ENCODE measurements at regions not wholly inside any gene's neighbourhood (a gene's known extent, or its start where the extent isn't known, plus 50 kb on each side); places are given as distances from the start of the nearest gene placed in this dataset.

DNA sequence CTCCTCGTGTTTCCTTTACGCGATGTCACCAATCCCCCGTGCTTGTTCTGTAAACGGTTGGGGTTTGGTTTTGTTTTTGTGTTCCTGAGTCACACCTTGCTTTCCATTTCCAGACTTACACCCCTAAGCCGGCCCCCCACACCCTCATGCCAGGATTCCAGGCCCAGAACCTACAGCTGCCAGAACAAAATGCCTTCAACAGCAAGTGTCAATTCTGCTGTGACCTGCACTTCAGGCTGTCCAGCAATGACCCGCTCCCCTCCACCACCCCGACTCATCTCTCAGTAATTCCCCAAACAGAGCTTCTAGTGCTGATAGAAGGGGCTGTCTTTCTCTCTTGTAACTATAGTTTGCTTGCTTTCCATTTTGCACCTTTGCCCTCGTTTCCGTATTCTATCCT lies 722.1 kb upstream of the CELF2 start:
- H4K20me1 ChIP-seq (ENCODE audit: insufficient read depth): no peaks in the 10 kb centered on the region
- no TSS peak for BruUV-seq (replicated peaks)

More for the DNA sequence above, 722.1 kb upstream of the CELF2 start:
- ATAC-seq: no peak
- H3K27me3 ChIP-seq (ENCODE audit: insufficient read depth, low read length): no peaks in the 10 kb centered on the region
- H3K9me2 ChIP-seq (ENCODE audit: insufficient read depth): no peaks in the 10 kb centered on the region
- H3K79me2 ChIP-seq (ENCODE audit: insufficient read depth, low read length): no peaks in the 10 kb centered on the region
- ChIA-PET CTCF (no interaction called here), RAD21 (ENCODE audit: low non-redundant PET in 1 of 2, low total read pairs in 2 of 2, uncharacterized antibody in 2 of 2, unreplicated experiment in 2 of 2) (no interaction called here), POLR2A (no interaction called here)
- no peak overlapping the region for H3K27ac ChIP-seq (ENCODE audit: low read depth, low read length)
- no peak overlapping the region for H2AFZ ChIP-seq (ENCODE audit: low read depth, low read length, poor library complexity, severe bottlenecking)
- TF ChIP-seq RAD21 (IDR thresholded peaks at IDR 0.05; ENCODE audit: low read depth) (no peak), EZH2 (IDR thresholded peaks at IDR 0.05) (no peak), POLR2AphosphoS5 (IDR thresholded peaks at IDR 0.05; ENCODE audit: low read depth, low read length) (no peak), SIN3A (IDR thresholded peaks at IDR 0.05; ENCODE audit: low read depth) (no peak), JUND (IDR thresholded peaks at IDR 0.05) (no peak), SP1 (IDR thresholded peaks at IDR 0.05; ENCODE audit: low read depth) (no peak), ZNF274 (IDR thresholded peaks at IDR 0.05; ENCODE audit: low read depth, low read length) (no peak), POLR2A (IDR thresholded peaks at IDR 0.05; ENCODE audit: borderline replicate concordance, extremely low read depth, insufficient read depth, insufficient read length) (no peak), CEBPB (IDR thresholded peaks at IDR 0.05; ENCODE audit: low read depth) (no peak), EZH2phosphoT487 (IDR thresholded peaks at IDR 0.05; ENCODE audit: borderline replicate concordance) (no peak), ELF1 (IDR thresholded peaks at IDR 0.05; ENCODE audit: borderline replicate concordance, low read depth) (no peak), ZFX (IDR thresholded peaks at IDR 0.05) (no peak)
- TF ChIP-seq, protein P1, sequence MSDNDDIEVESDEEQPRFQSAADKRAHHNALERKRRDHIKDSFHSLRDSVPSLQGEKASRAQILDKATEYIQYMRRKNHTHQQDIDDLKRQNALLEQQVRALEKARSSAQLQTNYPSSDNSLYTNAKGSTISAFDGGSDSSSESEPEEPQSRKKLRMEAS (IDR thresholded peaks at IDR 0.05): no peak
- TF ChIP-seq, protein P2, sequence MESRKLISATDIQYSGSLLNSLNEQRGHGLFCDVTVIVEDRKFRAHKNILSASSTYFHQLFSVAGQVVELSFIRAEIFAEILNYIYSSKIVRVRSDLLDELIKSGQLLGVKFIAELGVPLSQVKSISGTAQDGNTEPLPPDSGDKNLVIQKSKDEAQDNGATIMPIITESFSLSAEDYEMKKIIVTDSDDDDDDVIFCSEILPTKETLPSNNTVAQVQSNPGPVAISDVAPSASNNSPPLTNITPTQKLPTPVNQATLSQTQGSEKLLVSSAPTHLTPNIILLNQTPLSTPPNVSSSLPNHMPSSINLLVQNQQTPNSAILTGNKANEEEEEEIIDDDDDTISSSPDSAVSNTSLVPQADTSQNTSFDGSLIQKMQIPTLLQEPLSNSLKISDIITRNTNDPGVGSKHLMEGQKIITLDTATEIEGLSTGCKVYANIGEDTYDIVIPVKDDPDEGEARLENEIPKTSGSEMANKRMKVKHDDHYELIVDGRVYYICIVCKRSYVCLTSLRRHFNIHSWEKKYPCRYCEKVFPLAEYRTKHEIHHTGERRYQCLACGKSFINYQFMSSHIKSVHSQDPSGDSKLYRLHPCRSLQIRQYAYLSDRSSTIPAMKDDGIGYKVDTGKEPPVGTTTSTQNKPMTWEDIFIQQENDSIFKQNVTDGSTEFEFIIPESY (IDR thresholded peaks at IDR 0.05; ENCODE audit: extremely low read depth, insufficient replicate concordance, low read length): no peak
- TF ChIP-seq, protein P3, sequence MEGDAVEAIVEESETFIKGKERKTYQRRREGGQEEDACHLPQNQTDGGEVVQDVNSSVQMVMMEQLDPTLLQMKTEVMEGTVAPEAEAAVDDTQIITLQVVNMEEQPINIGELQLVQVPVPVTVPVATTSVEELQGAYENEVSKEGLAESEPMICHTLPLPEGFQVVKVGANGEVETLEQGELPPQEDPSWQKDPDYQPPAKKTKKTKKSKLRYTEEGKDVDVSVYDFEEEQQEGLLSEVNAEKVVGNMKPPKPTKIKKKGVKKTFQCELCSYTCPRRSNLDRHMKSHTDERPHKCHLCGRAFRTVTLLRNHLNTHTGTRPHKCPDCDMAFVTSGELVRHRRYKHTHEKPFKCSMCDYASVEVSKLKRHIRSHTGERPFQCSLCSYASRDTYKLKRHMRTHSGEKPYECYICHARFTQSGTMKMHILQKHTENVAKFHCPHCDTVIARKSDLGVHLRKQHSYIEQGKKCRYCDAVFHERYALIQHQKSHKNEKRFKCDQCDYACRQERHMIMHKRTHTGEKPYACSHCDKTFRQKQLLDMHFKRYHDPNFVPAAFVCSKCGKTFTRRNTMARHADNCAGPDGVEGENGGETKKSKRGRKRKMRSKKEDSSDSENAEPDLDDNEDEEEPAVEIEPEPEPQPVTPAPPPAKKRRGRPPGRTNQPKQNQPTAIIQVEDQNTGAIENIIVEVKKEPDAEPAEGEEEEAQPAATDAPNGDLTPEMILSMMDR (IDR thresholded peaks at IDR 0.05 in 2 of 3, conservative IDR thresholded peaks at IDR 0.05 in 1 of 3; ENCODE audit: borderline replicate concordance in 1 of 3, insufficient read depth in 1 of 3, low read depth in 2 of 3, low read length in 2 of 3): no peak
- intact Hi-C loops (cut with micrococcal nuclease): no loop called here
- no peak overlapping the region for H3K4me2 ChIP-seq (ENCODE audit: low read length)
- no peaks in the 10 kb centered on the region for H3K36me3 ChIP-seq (ENCODE audit: control insufficient read depth in 1 of 2, insufficient read depth in 2 of 2, low read length in 2 of 2)
- no peak overlapping the region for H3K9ac ChIP-seq (ENCODE audit: low read length)
- H3K4me3 ChIP-seq (replicated peaks in 1 of 2; ENCODE audit: low read depth in 1 of 2, low read length in 2 of 2): no peak overlapping the region
- peaks cover 0 to 14% of the 10 kb centered on the region in 2 experiments; a peak in 2 of 4 replicates for H3K9me3 ChIP-seq (ENCODE audit: control insufficient read depth in 1 of 2, insufficient read depth in 1 of 2, low read depth in 1 of 2, low read length in 2 of 2)
- no peaks in the 10 kb centered on the region for H3K4me1 ChIP-seq (ENCODE audit: control insufficient read depth in 1 of 2, insufficient read depth in 2 of 2, low read length in 2 of 2)
- DNase-seq (ENCODE audit: low read depth, low spot score): no peak

All from HCT116 (cell line).